IPS-NIHi11 (cell line): ENCODE measurements at regions not wholly inside any gene's neighbourhood (a gene's known extent, or its start where the extent isn't known, plus 50 kb on each side); places are given as distances from the start of the nearest gene placed in this dataset.
"Not testable (repeated sequence)": the region's sequence is repeated elsewhere in the genome, so short reads cannot be mapped to it uniquely, and the experiment has no call there.

Source experiments
- DNase-seq: peaks from one replicate; pipeline ENCODE4 v3.0.0; 2012; ENCODE audit warnings: mixed read lengths, low spot score

DNA sequence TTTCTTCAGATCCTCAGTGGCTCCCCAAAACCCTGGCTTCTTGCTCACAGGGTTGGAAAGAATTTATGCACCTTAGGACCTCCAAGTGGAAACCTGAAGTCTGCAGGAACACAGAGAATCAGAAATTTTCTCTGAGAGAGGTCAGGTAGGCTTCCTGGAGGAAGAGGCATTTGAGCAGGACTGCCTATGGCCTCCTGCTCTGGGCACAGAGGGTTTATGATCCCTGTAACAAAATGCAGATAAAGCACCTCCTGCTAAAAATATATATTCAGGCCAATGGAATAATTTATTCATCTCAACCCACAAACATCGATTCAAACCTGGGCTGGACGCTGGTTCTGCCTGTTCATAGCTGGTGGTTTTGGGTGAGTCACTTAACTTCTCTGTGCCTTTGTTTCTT is 68.1 kb upstream of the FGF3 start:
- no peak for DNase-seq

- no peak for DNase-seq
Measured at GRCh38 chr11:69887841-69888427, 68.7 kb upstream of the FGF3 start.

DNA sequence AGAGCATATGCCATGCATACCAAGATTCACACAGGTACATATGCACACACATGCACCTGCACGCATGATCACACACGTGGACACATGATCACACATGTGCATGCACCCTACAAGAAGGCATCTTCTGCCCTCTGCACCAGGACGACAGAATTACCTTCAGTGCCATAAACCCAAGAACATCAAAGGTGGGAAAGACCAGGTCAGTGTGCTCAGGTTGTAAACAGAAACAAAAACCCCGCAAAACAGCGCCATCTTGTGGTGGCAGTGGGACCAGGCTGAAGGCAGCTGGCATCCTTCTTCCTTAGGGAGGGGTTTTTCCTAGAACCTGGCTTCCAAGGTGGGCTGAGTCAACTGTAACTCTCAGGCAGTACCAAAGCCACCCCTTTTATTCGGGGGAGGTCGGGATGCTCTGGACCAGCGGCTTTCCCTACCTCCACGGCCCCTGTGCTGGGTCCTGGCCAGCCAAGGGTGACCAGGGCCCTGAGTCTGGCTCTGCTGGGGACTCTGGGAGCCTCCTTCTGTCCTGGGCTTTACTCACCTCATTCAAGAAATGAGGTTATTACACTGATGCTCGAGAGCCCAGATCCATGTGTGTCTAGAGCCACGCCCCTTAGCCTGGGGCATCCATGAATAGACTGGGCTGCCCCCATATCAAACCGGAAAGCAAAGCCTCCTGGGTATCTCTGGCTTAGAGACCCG is 69.4 kb upstream of the FGF3 start:
- DNase-seq = peak; percentile 92

DNA sequence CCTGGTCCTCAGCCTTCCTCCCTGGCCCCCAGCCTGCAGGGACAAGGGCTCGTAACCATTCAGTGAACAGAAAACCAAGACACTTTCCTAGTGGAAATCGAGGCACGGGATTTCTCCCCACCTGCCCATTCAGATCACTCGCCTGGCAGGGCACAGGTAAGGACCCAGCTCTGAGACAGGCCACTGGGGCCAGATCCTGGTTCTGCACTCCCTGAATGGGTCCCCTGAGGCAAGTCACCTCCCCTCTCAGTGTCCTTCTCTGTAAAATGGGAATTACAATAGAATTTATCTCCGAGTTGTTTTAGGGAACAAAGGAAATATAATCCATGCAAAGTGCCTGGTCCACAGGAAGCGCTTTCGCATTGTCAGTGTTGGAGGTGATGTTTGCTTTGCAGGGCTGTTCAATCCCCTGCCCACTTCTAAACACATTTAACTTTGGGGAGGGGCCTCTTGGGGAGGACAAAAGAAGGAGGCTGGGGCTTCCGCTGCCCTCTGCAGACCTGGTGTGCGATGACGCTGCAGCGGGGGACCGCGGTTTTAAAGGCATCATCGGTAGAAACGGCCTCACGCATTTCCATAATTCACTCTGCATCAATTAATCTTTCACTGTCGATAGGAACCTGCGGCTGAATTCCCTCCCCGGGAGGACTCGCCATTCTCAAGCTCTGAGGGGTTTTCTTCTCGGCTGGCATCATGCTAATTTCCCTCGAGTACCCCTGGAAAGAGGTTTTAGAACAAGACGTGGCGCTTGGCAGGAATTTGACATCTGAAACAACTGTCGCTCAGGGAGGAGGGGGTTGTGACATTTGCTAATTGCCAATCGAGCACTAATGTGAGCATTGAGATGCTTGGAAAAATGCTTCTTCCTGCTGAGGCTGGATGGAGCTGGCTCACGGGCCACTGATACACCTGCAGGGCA is 70.4 kb upstream of the FGF3 start:
- peak; percentile 55 for DNase-seq

- no peak for DNase-seq
Measured at GRCh38 chr11:69890476-69890875, 71.3 kb upstream of the FGF3 start.

DNA sequence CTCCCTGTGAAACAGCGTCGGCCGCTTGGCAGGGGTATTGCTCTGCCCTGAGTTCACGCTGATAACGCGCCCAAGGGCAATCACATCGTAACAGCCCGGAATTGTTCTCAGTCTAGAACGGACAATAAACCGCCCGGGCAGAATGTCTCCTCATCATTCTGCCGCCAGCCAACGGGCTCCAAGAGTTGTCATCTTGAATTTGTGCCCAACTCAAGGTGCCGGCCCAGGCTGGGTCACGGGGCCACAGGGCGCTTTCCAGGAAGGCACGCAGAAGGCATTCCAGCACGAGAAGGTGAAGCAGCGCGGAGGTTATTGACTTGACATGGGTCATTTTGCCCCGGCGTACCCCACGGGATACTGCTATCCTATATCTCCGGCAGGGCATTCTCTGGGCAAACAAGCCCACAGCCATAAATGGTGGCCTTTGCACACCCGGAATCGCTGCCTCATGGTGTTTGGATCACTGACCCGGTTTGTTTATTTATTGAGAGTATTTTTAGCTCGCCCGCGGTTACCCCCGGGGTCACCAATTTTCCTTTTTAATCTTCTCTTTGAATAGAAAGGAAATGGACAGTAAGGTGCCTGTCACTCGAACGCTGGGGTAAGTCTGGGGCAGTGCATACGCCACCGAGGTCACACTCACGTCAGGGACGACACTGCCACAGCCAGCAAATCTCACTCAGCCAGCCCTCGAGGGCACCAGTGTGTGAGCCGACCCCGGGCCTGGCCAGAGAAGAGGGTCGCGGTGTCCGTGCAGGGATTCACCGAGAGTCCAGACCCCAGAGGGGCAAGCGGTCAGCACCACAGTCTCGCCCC is 72.4 kb upstream of the FGF3 start:
- DNase-seq = no peak

- peak; percentile 88 for DNase-seq
Measured at GRCh38 chr11:69892237-69892985, 73.2 kb upstream of the FGF3 start.

- no peak for DNase-seq
Measured at GRCh38 chr11:69892986-69893555, 73.9 kb upstream of the FGF3 start.

- no peak for DNase-seq
Measured at GRCh38 chr11:69893631-69894030, 74.4 kb upstream of the FGF3 start.

GRCh38 chr11:69894181-69894611 is 75.0 kb upstream of the FGF3 start:
- DNase-seq = no peak

DNA sequence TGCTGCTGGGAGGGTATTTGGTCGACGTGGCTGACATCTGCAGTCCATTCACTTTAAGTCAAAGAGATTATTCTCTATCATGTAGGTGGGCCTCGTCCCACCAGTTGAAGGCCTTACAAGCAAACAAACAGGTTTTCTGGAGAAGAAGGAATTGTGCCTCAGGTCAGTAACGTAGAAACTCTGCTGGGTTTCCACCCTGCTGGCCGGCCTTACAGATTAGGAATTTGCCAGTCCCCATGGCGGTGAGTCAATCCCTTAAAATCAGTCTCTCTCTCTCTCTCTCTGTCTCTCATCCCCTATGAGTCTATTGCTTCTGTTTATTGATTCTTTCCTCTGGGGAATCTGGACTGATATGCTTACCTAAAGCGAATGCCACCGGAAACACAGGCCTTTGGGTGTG is 75.4 kb upstream of the FGF3 start:
- DNase-seq = no peak

DNA sequence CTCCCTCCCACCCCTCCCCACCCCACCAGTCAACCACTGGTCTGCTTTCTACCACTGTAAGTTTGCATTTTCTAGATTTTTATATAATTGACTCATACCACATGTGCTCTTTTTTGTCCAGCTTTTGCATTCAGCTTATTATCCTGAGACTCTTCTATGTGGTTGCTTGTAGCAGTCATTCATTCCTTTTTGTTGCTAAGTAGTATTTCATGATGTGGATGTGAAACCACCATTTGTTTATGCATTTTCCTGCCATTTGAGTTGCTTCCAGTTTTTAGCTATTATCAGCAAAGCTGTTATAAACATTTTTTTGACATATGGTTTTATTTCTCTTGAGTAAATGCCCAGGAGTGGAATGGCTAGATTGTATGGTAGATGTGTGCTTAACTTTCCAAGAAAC is 77.0 kb upstream of the FGF3 start:
- no peak for DNase-seq

DNA sequence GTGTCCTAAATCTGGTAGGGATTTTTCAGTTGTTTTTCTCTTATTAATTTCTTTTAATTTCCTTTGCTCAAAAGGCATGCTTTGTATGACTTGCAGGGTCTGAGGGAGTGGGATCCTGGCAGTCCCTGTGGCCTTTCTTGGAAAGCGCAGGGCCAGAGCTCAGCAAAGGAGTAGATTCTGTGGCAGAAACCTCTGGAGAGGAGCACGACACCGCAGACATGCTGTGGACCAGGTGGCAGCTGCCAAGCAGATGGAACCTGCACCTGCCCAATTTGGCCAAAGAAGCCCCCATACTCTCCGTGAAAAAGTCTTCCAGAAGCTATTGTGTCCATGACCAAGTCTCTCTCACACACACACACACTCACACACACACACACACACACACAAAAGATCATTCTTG is 78.9 kb upstream of the FGF3 start:
- no peak for DNase-seq

GRCh38 chr11:69899957-69900821 is 81.0 kb upstream of the FGF3 start:
- no peak for DNase-seq

DNA sequence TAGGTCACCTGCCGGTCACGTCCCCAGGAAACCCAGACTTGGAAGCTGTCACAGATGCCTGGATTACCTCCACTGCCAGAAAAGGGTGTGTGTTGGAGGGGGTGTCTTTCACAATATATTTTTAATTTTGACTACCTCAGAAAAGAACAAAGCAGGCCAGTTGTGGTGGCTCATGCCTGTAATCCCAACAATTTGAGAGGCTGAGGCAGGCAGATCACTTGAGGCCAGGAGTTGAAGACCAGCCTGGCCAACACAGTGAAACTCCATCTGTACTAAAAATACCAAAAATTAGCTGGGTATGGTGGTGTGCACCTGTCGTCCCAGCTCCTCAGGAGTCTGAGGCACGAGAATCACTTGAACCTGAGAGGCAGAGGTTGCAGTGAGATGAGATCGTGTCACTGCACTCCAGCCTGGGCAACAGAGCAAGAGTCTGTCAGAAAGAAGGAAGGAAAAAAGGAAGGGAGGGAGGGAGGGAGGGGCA is 81.6 kb upstream of the FGF3 start:
- DNase-seq = not testable (repeated sequence)

GRCh38 chr11:69902337-69902736 is 83.1 kb upstream of the FGF3 start:
- no peak for DNase-seq

DNA sequence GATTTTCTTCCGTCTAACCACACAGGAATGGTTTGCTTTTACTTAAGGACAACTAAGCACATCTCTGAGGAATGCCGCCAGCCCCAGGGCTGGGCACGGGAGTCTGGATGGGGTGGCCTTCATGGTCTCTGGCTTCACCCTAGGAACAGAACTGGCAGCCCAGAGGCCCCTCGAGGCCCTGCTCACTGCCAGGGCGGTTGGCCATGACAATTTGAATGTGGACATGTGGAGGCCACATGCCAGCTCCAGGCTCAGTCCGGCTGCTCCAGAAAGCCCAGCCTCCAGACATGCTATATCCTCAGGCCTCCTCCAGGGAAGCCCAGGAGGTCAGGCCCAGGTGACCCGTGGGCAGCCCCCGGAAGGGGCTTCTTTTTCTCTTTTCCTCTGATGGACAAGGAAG is 84.0 kb upstream of the FGF3 start:
- DNase-seq = no peak

DNA sequence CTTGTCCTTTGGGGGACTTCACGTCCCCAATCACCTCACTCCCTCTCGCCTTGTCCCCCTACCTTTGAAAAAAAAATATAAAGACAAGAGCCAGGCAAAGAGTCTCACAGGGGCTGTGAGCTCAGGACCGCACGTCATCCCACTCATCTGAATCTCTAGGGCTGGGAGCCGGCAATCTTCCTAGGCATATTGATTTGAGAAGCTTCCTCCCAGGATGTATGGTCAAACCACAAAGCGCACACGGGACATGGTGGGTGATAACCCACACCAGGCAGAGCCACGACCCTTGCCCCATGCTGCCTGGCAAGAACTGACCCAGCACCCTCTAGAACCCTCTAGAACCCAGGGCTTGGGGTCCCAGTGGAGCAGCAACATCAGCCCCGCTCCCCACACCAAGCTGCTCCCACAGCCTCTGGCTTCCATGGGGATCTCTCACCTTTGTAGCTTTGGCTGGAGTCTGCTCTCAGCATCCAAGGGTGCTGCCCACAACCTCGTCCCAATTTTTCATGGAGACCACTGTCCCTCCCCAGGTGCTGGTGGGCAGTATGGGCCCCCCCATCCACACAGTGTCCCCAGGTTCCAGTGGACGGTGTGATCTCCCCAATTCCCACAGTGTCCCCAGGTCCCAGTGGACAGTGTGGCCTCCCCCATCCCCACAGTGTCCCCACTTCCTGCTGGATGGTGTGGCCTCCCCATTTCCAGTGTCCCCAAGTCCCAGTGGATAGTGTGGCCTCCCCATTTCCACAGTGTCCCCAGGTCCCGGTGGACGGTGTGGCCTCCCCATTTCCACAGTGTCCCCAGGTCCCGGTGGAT is 85.2 kb upstream of the FGF3 start:
- DNase-seq = no peak

DNA sequence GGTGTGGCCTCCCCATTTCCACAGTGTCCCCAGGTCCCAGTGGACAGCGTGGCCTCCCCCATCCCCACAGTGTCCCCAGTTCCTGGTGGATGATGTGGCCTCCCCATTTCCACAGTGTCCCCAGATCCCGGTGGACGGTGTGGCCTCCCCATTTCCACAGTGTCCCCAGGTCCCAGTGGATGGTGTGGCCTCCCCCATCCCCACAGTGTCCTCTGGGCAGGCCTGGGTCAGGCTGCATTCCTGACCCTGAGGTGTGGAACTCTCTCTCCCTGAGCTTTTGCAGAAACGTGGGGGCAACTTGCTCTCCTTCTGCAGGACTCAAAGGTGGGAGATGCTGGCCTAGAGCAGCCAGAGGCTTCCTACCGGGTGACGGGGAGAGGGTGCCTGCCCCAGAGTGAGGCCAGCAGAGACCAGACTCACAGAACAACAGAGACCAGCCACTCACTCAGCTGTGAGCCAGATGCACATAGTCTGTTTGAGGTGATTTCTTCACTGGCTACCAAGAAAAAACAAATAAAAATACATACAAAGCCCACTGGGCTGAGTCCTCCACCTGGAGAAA is 85.8 kb upstream of the FGF3 start:
- DNase-seq = no peak
